WI38 (cell line): ENCODE measurements at regions not wholly inside any gene's neighbourhood (a gene's known extent, or its start where the extent isn't known, plus 50 kb on each side); places are given as distances from the start of the nearest gene placed in this dataset.

ENCODE experiments used
- H3K4me3 ChIP-seq: 2 replicates; pipeline ENCODE4 v1.5.1; 2011; ENCODE audit warnings: low read depth, mild to moderate bottlenecking, control low read depth, low read length
- TF ChIP-seq, protein P1 (sequence below): IDR thresholded peaks from 2 replicates; pipeline ENCODE4 v1.5.1; 2012; ENCODE audit warnings: low read depth, mild to moderate bottlenecking, control low read depth, low read length

DNA sequence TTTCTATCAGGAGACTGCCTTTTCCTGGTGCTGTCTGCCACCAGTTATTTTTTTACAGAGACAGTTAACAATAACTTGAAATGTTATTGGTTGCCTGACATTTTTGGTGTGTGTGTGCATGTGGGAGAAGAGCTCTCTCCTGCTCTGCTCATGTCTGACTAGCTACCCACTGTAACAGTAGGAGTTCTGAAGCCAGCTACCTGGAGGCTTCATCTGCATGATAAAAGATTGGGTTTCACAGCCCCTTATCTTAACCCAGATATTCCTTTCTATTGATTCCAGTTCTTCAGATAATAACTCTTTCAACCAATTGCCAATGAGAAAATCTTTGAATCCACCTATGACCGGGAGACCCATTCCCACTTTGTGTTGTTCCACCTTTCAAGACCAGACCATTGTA lies 237.4 kb upstream of the PPP1R3A start:
- H3K4me3 ChIP-seq: no peak overlapping the region
- TF ChIP-seq, protein P1, sequence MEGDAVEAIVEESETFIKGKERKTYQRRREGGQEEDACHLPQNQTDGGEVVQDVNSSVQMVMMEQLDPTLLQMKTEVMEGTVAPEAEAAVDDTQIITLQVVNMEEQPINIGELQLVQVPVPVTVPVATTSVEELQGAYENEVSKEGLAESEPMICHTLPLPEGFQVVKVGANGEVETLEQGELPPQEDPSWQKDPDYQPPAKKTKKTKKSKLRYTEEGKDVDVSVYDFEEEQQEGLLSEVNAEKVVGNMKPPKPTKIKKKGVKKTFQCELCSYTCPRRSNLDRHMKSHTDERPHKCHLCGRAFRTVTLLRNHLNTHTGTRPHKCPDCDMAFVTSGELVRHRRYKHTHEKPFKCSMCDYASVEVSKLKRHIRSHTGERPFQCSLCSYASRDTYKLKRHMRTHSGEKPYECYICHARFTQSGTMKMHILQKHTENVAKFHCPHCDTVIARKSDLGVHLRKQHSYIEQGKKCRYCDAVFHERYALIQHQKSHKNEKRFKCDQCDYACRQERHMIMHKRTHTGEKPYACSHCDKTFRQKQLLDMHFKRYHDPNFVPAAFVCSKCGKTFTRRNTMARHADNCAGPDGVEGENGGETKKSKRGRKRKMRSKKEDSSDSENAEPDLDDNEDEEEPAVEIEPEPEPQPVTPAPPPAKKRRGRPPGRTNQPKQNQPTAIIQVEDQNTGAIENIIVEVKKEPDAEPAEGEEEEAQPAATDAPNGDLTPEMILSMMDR: no peak

- no peak overlapping the region for H3K4me3 ChIP-seq
Measured at GRCh38 chr7:114155116-114156110, 236.6 kb upstream of the PPP1R3A start.

DNA sequence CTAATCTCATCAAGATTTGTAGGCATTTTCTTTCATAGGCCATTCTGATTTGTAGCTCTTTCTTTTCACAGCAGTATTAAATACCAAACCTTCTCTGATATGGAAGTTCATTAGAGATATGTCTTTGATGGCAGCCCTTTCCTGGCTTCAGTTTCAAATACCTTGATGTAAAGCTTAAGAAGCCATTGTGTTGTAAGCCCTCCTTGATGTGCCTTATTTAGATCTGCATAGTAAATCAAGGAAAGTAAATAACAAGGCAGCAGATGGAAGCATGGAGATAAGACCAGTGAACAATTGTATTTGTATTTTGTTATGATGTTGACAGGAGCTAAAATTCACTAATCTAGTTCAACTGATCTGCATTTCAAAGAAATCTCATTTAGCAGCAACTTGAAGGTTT lies 234.9 kb upstream of the PPP1R3A start:
- TF ChIP-seq, protein P1: no peak
- H3K4me3 ChIP-seq: no peak overlapping the region

More at GRCh38 chr7:114155116-114156110, 236.6 kb upstream of the PPP1R3A start:
- TF ChIP-seq, protein P1: no peak

DNA sequence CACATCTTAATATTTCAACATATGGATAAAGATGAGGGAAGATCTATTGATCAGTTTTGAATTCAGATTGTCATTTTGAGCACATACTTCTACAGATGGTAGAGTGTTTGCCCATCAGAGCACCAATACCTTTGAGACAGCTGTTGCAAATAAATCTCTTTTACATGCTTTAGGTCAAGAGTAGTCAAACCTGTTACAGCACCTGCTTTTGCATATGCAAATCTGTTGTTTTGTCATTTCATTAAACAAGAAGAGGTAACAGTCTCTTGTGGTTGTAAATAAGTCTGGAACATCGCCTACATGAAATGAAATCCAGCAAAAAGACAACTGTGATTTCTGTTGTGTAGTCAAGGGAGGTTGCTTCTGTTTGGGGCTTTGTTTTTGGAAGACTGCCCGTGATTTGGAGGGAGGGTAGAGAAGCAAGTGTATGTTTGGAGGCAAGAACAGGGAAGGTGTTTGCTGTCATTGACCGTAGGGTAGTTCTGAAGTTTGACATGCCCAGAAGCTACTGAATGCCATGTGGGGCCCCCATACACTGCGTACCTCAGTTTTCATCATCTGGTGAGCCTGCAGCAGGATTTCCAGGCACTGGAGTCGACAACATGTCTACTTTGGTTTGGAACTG lies 233.6 kb upstream of the PPP1R3A start:
- H3K4me3 ChIP-seq: no peak overlapping the region
- TF ChIP-seq, protein P1: no peak

- TF ChIP-seq, protein P1: no peak
- H3K4me3 ChIP-seq: no peak overlapping the region
Measured at GRCh38 chr7:114151777-114152176, 233.0 kb upstream of the PPP1R3A start.

- TF ChIP-seq, protein P1: no peak
- H3K4me3 ChIP-seq: no peak overlapping the region
Measured at GRCh38 chr7:114150689-114151088, 231.9 kb upstream of the PPP1R3A start.

- TF ChIP-seq, protein P1: no peak
- no peak overlapping the region for H3K4me3 ChIP-seq
Measured at GRCh38 chr7:114148779-114149178, 230.0 kb upstream of the PPP1R3A start.
